ENCODE measurements at regions not wholly inside any gene's neighbourhood (a gene's known extent, or its start where the extent isn't known, plus 50 kb on each side); places are given as distances from the start of the nearest gene placed in this dataset.

- TF ChIP-seq CTCF (IDR thresholded peaks at IDR 0.05; ENCODE audit: low read length) (no peak), EZH2 (IDR thresholded peaks at IDR 0.05; ENCODE audit: borderline replicate concordance, low read length) (no peak)
Measured at GRCh38 chr18:4854671-4855070, 342.4 kb downstream of the AKAIN1 start.
